PFSK-1 (cell line): ENCODE measurements at regions not wholly inside any gene's neighbourhood (a gene's known extent, or its start where the extent isn't known, plus 50 kb on each side); places are given as distances from the start of the nearest gene placed in this dataset.

ENCODE experiments used
- FOXP2 ChIP-seq: optimal IDR thresholded peaks from 2 replicates; pipeline ENCODE3; 2011; ENCODE audit warnings: borderline replicate concordance, control low read depth, inconsistent platforms; ENCODE audit not compliant: insufficient read depth; ENCODE audit errors: extremely low read length, extremely low read depth
- POLR2AphosphoS5 ChIP-seq: IDR thresholded peaks from 2 replicates; pipeline ENCODE4 v1.6.1; 2012; ENCODE audit warnings: low read depth, mild to moderate bottlenecking, control low read depth, low read length, moderate library complexity
- REST ChIP-seq, 2 experiments: IDR thresholded peaks; 2 replicates each; pipeline versions ENCODE4 v1.6.1 to v1.8.0; 2011 to 2012; ENCODE audit warnings: low read depth in 2 of 2, low read length in 2 of 2, control low read depth in 1 of 2, inconsistent platforms in 1 of 2, mild to moderate bottlenecking in 1 of 2, moderate library complexity in 1 of 2; ENCODE audit not compliant: insufficient read depth in 1 of 2
- SIN3A ChIP-seq: IDR thresholded peaks from 2 replicates; pipeline ENCODE4 v1.6.1; 2012; ENCODE audit warnings: mild to moderate bottlenecking, low read length, moderate library complexity, borderline replicate concordance; ENCODE audit not compliant: insufficient read depth
- TAF1 ChIP-seq: IDR thresholded peaks from 2 replicates; pipeline ENCODE4 v1.6.1; 2012; ENCODE audit warnings: low read length, control low read depth, borderline replicate concordance; ENCODE audit not compliant: insufficient read depth

- TF ChIP-seq SIN3A (no peak), POLR2AphosphoS5 (no peak), TAF1 (no peak), REST (IDR thresholded peaks at IDR 0.05; ENCODE audit: insufficient read depth in 1 of 2, low read depth in 2 of 2, low read length in 2 of 2) (no peak), FOXP2 (no peak)
These were observed 94.6 kb upstream of the RASGRF1 start for GRCh38 chr15:79185199-79185598.

- TF ChIP-seq TAF1: no peak
- no peak for TF ChIP-seq FOXP2
- no peak for TF ChIP-seq SIN3A
- no peak for TF ChIP-seq POLR2AphosphoS5
- TF ChIP-seq REST (IDR thresholded peaks at IDR 0.05; ENCODE audit: insufficient read depth in 1 of 2, low read depth in 2 of 2, low read length in 2 of 2): no peak
These were observed 93.9 kb upstream of the RASGRF1 start for GRCh38 chr15:79184465-79184892.

GRCh38 chr15:79180318-79180717 lies 89.7 kb upstream of the RASGRF1 start:
- no peak for TF ChIP-seq TAF1
- TF ChIP-seq FOXP2: no peak
- no peak for TF ChIP-seq POLR2AphosphoS5
- TF ChIP-seq SIN3A: no peak
- TF ChIP-seq REST (IDR thresholded peaks at IDR 0.05; ENCODE audit: insufficient read depth in 1 of 2, low read depth in 2 of 2, low read length in 2 of 2): no peak

- no peak for TF ChIP-seq TAF1
- TF ChIP-seq SIN3A: no peak
- no peak for TF ChIP-seq POLR2AphosphoS5
- TF ChIP-seq REST (IDR thresholded peaks at IDR 0.05; ENCODE audit: insufficient read depth in 1 of 2, low read depth in 2 of 2, low read length in 2 of 2): no peak
These were observed 89.0 kb upstream of the RASGRF1 start for GRCh38 chr15:79179597-79179996.

- TF ChIP-seq SIN3A (no peak; the same call in 1 of the 2 replicates), FOXP2 (peak; percentile 94)
These were observed 88.6 kb upstream of the RASGRF1 start for GRCh38 chr15:79179108-79179561.
